ENCODE measurements at regions not wholly inside any gene's neighbourhood (a gene's known extent, or its start where the extent isn't known, plus 50 kb on each side); places are given as distances from the start of the nearest gene placed in this dataset.

DNA sequence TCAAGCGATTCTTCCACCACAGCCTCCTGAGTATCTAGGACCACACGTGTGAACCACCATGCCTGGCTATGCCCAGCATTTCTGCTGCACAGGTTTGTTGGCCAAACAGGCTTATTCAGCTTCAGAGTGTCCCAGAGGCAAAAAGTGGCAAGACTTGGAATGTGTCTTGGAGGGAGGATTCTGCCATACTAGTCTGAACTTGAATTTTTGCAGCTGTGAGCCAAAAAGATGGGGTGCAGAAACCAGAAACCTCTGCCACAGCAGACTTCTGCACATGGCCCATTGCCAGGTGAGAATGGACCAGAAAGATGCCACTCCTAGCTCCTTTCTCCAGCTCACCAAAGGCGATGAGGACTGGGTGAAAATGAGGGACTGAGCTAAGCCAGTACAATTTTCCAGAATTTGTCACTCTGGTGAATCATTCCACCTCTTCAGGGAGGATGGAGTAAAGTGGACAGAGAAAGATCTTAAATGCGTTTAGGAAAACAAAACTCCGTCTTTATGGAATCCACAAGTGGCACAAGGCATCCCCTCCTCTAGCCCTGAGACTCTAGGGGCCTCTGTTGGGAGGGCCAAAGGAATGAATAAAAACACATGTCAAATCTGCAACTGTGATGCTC is 369.1 kb upstream of the CLNK start:
- ChIA-PET POLR2A (no interaction called here), CTCF (no interaction called here)
- Mint-ChIP-seq H3K4me1 (ENCODE audit: low read depth) (no peaks in the 10 kb centered on the region), H3K4me3 (no peak overlapping the region), H3K9me3 (no peaks in the 10 kb centered on the region), H3K27ac (no peak overlapping the region), H3K27me3 (no peaks in the 10 kb centered on the region), H3K36me3 (no peaks in the 10 kb centered on the region)
- DNase-seq: no peak
- intact Hi-C loops (cut with micrococcal nuclease): no loop called here

DNA sequence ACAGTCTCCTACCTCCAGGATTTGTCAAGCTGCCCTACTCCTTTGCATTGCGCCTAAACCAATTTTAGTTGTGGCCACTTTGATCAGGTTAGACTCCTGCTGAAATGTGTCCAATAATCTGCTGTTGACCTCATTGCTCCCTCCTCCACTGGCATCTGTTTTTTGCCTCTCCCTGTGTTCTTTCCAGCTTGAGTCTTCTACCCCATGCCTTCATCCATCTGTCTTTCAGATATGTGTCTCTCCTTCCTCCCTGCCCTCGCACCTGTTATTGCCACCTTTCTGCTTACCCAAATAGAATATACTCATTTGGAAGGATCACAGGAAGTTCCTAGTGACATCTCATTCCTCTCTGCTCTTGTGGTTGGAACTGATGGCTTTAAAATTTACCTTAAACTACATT is 366.6 kb upstream of the CLNK start:
- DNase-seq: no peak
- H3K9me3 Mint-ChIP-seq: no peaks in the 10 kb centered on the region
- intact Hi-C loops (cut with micrococcal nuclease): no loop called here
- no peak overlapping the region for H3K27ac Mint-ChIP-seq
- H3K36me3 Mint-ChIP-seq: no peaks in the 10 kb centered on the region
- H3K27me3 Mint-ChIP-seq: no peaks in the 10 kb centered on the region
- H3K4me1 Mint-ChIP-seq (ENCODE audit: low read depth): no peaks in the 10 kb centered on the region
- CTCF ChIA-PET: no interaction called here
- no peak overlapping the region for H3K4me3 Mint-ChIP-seq
- POLR2A ChIA-PET: no interaction called here

GRCh38 chr4:11050766-11051165 is 366.2 kb upstream of the CLNK start:
- no peak overlapping the region for H3K27ac Mint-ChIP-seq
- ChIA-PET CTCF (no interaction called here), POLR2A (no interaction called here)
- no peaks in the 10 kb centered on the region for H3K36me3 Mint-ChIP-seq
- H3K4me1 Mint-ChIP-seq (ENCODE audit: low read depth): no peaks in the 10 kb centered on the region
- no peaks in the 10 kb centered on the region for H3K9me3 Mint-ChIP-seq
- intact Hi-C loops (cut with micrococcal nuclease): no loop called here
- no peaks in the 10 kb centered on the region for H3K27me3 Mint-ChIP-seq
- no peak overlapping the region for H3K4me3 Mint-ChIP-seq
- DNase-seq: no peak

DNA sequence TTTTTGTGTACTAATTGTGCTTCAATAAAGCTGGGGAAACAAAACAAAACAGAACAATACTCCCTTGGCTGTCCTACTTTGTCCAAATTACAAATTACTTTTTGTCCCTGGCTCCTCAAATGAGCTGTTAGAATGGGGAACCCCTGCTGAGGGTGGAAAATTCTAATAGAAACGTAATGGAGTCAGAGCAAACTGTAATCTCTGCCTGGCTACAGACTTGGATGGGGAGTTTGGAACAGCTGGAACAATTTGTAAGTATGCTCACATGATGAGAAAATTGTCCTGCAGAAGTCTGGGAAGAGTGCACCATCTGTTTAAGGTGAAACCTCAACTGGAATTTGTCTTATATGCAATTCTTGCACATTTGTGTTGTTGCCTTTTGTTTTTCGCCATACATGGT is 364.4 kb upstream of the CLNK start:
- Mint-ChIP-seq H3K27me3 (no peaks in the 10 kb centered on the region), H3K9me3 (no peaks in the 10 kb centered on the region), H3K4me3 (no peak overlapping the region), H3K27ac (no peak overlapping the region), H3K4me1 (ENCODE audit: low read depth) (no peaks in the 10 kb centered on the region), H3K36me3 (no peaks in the 10 kb centered on the region)
- CTCF ChIA-PET: interaction anchor here (0.5 kb wide), 1 partner anchor 536 kb away, joined by 3 read pairs; no protein-coding TSS in a partner anchor
- intact Hi-C loops (cut with micrococcal nuclease): no loop called here
- POLR2A ChIA-PET: no interaction called here
- DNase-seq: no peak

DNA sequence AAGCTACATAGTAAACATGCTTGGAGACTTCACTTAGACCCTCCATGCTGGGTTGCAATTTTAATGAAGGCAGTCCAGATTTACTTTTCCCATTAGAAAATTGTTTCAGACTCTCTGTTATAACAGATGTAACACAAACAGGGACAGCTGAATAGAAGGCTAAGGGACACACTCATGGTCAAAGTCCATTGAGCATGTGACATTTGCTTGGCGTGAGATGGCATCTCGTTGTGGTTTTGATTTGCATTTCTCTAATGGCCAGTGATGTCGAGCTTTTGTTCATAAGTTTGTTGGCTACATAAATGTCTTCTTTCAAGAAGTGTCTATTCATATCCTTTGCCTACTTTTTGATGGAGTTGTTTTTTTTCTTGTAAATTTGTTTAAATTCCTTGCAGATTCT is 358.2 kb upstream of the CLNK start:
- Mint-ChIP-seq H3K4me1 (ENCODE audit: low read depth) (no peaks in the 10 kb centered on the region), H3K36me3 (no peaks in the 10 kb centered on the region), H3K4me3 (no peak overlapping the region), H3K9me3 (no peaks in the 10 kb centered on the region), H3K27me3 (no peaks in the 10 kb centered on the region), H3K27ac (no peak overlapping the region)
- DNase-seq: no peak
- intact Hi-C loops (cut with micrococcal nuclease): no loop called here
- ChIA-PET CTCF (no interaction called here), POLR2A (no interaction called here)

DNA sequence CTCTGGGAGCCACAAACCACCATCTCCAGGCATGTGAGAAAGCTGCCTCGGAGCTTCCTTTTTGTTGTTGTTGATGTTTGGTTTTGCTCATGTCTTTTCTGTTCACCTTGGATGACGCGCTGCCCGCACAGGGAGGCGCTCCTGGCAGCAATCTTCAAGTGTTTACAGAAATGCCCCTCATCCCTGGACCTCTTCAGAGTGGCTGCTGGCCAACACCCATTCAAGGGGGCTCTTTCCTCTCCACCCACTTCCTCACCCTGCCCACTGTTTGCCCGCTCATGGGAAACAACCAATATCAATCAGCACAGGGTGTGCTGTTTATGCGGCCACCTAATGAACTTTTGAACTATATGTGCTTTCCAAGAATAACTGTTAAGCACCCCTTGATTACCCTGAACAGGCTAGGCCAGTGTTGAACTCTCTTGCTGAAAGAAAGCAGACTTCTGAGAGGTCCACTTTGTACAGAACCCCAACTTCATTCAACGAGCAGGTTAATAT is 355.1 kb upstream of the CLNK start:
- DNase-seq: no peak
- no peaks in the 10 kb centered on the region for H3K4me1 Mint-ChIP-seq (ENCODE audit: low read depth)
- intact Hi-C loops (cut with micrococcal nuclease): no loop called here
- H3K27ac Mint-ChIP-seq: no peak overlapping the region
- POLR2A ChIA-PET: no interaction called here
- H3K4me3 Mint-ChIP-seq: no peak overlapping the region
- CTCF ChIA-PET: no interaction called here
- no peaks in the 10 kb centered on the region for H3K27me3 Mint-ChIP-seq
- no peaks in the 10 kb centered on the region for H3K36me3 Mint-ChIP-seq
- H3K9me3 Mint-ChIP-seq: no peaks in the 10 kb centered on the region

DNA sequence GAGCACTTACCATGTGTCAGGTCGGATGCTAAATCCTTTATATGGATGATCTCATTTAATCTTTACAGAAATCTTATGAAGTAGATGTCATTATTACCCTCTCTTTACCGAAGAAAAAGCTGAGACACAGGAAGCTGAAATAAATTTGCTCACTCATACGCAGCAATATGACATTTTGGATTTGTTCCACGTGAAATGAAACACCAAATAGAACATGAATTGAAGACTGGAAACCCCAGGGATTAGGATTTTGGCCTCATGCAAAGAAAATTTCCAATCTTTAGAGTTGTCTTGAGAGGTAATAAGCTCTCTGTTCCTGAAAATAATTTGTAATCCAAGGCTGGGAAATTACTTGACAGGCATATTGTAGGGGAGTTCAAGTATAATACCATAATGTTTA is 354.4 kb upstream of the CLNK start:
- POLR2A ChIA-PET: no interaction called here
- intact Hi-C loops (cut with micrococcal nuclease): no loop called here
- no peak overlapping the region for H3K4me3 Mint-ChIP-seq
- no peaks in the 10 kb centered on the region for H3K9me3 Mint-ChIP-seq
- H3K4me1 Mint-ChIP-seq (ENCODE audit: low read depth): no peaks in the 10 kb centered on the region
- no peak for DNase-seq
- H3K27ac Mint-ChIP-seq: no peak overlapping the region
- no peaks in the 10 kb centered on the region for H3K27me3 Mint-ChIP-seq
- CTCF ChIA-PET: no interaction called here
- no peaks in the 10 kb centered on the region for H3K36me3 Mint-ChIP-seq

DNA sequence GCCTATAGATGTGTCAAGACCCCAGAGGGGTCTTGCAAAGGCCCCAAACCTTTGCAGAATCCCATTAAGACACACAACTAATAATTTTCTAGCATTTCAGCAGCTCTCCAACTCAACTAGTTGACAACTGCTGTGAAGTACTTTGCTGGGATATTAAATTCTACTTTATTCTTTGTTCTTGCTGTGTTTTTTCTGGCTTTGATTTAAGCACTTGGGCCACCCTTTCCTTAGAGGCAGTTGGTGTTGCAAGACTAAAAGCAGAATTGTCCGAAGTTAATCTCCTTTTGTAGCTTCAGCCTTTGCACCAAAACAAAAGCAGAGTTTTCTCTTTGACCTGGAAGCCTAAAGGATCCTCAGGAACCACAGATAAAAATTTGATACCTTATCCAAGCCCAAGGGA is 353.1 kb upstream of the CLNK start:
- no peaks in the 10 kb centered on the region for H3K9me3 Mint-ChIP-seq
- intact Hi-C loops (cut with micrococcal nuclease): no loop called here

DNA sequence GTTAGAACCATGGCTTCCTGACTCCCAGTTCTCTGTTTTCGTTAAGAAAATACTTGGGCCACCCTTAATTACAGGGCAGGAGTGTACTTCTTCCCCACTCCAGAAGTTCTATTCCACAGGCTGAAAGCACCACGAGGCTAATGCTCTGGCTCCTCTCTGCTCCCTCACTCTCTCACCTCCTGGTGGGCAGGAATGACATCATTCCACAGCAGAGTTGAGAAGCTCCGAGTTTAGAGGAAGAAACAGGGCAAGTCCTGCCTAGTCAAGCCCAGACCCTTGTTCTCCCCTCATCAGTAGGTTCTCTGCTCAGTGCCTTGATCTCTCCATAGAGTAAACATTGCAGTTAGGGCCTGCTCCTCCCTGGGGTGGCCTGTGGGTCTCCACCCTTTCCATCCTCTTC is 343.8 kb upstream of the CLNK start:
- Mint-ChIP-seq H3K27ac (no peak overlapping the region), H3K4me1 (ENCODE audit: low read depth) (no peaks in the 10 kb centered on the region)
- POLR2A ChIA-PET: no interaction called here

More for the DNA sequence above, 353.1 kb upstream of the CLNK start:
- Mint-ChIP-seq H3K36me3 (no peaks in the 10 kb centered on the region), H3K27me3 (no peaks in the 10 kb centered on the region), H3K4me3 (no peak overlapping the region), H3K27ac (no peak overlapping the region), H3K4me1 (ENCODE audit: low read depth) (no peaks in the 10 kb centered on the region)
- ChIA-PET CTCF (no interaction called here), POLR2A (no interaction called here)
- no peak for DNase-seq

GRCh38 chr4:11021333-11021732 is 336.8 kb upstream of the CLNK start:
- ChIA-PET CTCF (no interaction called here), POLR2A (no interaction called here)
- Mint-ChIP-seq H3K9me3 (no peaks in the 10 kb centered on the region), H3K4me1 (ENCODE audit: low read depth) (no peaks in the 10 kb centered on the region), H3K4me3 (no peak overlapping the region), H3K27ac (no peak overlapping the region), H3K36me3 (no peaks in the 10 kb centered on the region), H3K27me3 (no peaks in the 10 kb centered on the region)
- intact Hi-C loops (cut with micrococcal nuclease): no loop called here
- DNase-seq: no peak

More for the DNA sequence above, 343.8 kb upstream of the CLNK start:
- Mint-ChIP-seq H3K27me3 (no peaks in the 10 kb centered on the region), H3K36me3 (no peaks in the 10 kb centered on the region), H3K4me3 (no peak overlapping the region), H3K9me3 (no peaks in the 10 kb centered on the region)
- no peak for DNase-seq
- intact Hi-C loops (cut with micrococcal nuclease): no loop called here
- CTCF ChIA-PET: no interaction called here

DNA sequence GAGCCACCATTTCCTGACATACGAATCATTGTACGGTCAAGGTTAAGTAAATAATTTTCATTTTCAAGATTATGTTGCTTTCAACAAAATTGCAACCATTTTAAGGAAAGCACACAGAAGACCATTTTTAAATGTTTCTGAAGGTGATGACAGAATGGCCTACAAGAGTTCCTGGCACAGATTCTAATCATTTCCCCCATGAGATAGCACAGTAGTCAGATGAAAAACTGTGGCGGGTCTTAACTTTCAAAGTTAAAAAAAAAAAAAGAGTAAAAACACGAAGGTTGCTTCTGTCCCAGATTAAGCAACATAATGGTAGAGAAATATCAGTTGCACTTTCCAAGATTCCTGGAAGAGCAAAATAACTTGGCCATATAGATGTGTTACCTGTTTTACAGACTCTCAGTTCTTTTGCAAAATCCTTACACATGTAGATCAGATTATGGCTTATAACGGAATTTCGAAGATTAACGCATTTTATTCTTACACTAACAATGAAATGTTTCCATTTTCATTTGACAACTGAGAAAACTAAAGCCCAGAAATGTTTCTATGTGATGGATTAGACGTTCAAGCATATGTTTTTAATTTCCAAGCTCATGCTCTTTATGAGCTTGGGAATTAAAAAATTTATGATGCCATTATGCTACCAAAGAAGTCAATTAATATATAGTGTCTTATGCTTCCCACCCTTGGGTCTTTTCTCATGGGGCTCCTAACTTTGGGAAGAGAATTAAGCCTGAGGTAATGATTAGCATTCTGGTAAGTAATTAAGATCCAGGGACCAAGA is 335.1 kb upstream of the CLNK start:
- CTCF ChIA-PET: no interaction called here
- intact Hi-C loops (cut with micrococcal nuclease): no loop called here
- no peaks in the 10 kb centered on the region for H3K27me3 Mint-ChIP-seq
- POLR2A ChIA-PET: no interaction called here
- no peaks in the 10 kb centered on the region for H3K9me3 Mint-ChIP-seq
- no peak overlapping the region for H3K27ac Mint-ChIP-seq
- no peak overlapping the region for H3K4me3 Mint-ChIP-seq
- H3K4me1 Mint-ChIP-seq (ENCODE audit: low read depth): no peaks in the 10 kb centered on the region
- DNase-seq: no peak
- no peaks in the 10 kb centered on the region for H3K36me3 Mint-ChIP-seq

GRCh38 chr4:11014199-11014598 is 329.6 kb upstream of the CLNK start:
- no peak for DNase-seq
- Mint-ChIP-seq H3K4me3 (no peak overlapping the region), H3K27ac (no peak overlapping the region), H3K36me3 (no peaks in the 10 kb centered on the region), H3K9me3 (no peaks in the 10 kb centered on the region), H3K27me3 (no peaks in the 10 kb centered on the region), H3K4me1 (ENCODE audit: low read depth) (no peaks in the 10 kb centered on the region)
- intact Hi-C loops (cut with micrococcal nuclease): no loop called here
- ChIA-PET POLR2A (no interaction called here), CTCF (no interaction called here)

DNA sequence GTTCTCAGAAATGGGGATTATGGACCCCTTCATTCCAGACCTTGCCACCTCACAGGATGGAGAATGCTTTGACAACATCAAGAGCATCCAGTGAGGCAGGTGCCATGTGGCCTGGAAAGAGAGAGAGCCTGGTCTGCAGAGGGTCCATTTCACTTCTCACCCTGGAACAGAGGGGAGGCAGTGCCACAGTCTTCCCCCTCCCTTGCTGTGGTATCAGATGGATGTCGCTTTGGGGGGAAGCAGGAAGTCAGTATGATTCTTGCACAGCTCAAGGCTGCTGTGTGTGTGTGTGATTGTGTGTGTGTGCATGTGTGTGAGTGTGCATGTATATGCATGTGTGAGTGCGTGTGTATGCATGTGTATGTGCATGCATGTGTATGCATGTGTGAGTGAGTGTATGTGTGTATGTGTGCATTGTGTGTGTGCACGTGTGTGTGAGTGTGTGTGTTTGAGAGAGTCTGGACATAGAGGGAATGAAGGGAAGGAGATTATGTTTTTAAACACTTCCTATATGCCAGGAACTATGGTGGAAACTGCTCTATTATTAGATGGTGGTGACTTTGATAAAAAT is 328.6 kb upstream of the CLNK start:
- Mint-ChIP-seq H3K36me3 (no peaks in the 10 kb centered on the region), H3K4me3 (no peak overlapping the region), H3K9me3 (no peaks in the 10 kb centered on the region), H3K27ac (no peak overlapping the region), H3K4me1 (ENCODE audit: low read depth) (no peaks in the 10 kb centered on the region), H3K27me3 (no peaks in the 10 kb centered on the region)
- intact Hi-C loops (cut with micrococcal nuclease): no loop called here
- ChIA-PET POLR2A (no interaction called here), CTCF (no interaction called here)
- DNase-seq: no peak
